GM18508 (cell line): ENCODE measurements at regions not wholly inside any gene's neighbourhood (a gene's known extent, or its start where the extent isn't known, plus 50 kb on each side); places are given as distances from the start of the nearest gene placed in this dataset.
A peak's percentile ranks its signal among the peaks of the same experiment; 100 is the strongest.
"Not testable (repeated sequence)": the region's sequence is repeated elsewhere in the genome, so short reads cannot be mapped to it uniquely, and the experiment has no call there.

Experiments used
- ATAC-seq: cut with Tn5 transposase; IDR thresholded peaks from one replicate; pipeline ENCODE4 v1.9.1; 2021; ENCODE audit warnings: moderate number of reproducible peaks; ENCODE audit not compliant: insufficient read depth, unreplicated experiment

GRCh38 chr13:59304596-59304995 lies 859.1 kb downstream of the DIAPH3 start:
- no peak for ATAC-seq

DNA sequence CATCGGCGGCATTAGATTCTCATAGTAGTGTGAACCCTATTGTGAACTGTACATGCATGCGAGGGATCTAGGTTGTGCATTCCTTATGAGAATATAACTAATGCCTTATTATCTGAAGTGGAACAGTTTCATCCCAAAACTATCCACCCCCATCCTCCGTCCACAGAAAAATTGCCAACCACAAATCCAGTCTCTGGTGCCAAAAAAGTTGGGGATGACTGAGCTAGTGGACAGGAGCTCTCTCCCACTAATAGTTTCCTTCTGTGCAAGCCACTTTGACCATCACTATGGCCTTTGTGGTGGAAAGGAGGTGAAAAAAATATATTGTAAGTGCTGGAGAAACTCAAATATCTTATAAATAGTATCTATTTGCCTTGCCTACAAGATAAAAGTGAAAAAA lies 857.8 kb downstream of the DIAPH3 start:
- no peak for ATAC-seq

DNA sequence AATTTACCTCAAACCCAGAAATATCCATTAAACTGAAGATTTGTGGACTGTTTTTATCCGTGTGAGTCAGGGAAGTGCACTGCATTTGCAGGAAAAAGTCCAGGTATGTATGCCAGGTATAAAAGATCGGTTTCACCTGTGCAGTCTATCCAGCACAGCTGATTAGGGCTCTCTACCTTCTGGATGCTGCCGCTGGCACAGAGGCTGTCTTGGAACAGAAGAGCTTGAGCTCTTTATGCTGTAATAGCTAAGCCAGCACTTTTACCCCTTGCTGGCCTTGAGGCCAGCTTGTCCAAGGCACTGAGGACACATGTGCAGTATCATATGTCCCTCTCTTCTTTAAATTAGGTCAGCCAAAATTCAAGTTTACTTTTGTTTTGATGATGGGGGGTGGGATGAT lies 851.0 kb downstream of the DIAPH3 start:
- ATAC-seq, result no peak

- ATAC-seq, result no peak
These were observed 845.3 kb downstream of the DIAPH3 start for GRCh38 chr13:59318320-59318930.

DNA sequence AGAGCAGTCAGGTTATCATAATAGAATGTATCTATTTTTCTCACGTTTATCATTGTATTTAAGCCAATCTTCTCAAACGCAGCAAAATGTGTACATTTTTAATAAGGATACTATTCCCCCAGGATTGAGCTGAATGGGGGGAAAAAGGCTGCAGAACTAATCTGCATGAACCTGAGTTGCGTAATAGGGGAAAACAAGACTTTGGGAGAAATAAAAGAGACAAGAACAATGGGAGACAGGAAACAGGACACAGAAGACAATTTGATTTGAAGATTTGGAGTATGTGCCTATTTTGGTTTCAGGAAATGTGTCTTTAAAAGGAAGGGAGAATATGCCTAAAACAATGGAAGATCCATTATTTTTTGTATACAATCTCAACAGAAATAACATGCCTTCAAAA lies 844.5 kb downstream of the DIAPH3 start:
- ATAC-seq, result no peak

DNA sequence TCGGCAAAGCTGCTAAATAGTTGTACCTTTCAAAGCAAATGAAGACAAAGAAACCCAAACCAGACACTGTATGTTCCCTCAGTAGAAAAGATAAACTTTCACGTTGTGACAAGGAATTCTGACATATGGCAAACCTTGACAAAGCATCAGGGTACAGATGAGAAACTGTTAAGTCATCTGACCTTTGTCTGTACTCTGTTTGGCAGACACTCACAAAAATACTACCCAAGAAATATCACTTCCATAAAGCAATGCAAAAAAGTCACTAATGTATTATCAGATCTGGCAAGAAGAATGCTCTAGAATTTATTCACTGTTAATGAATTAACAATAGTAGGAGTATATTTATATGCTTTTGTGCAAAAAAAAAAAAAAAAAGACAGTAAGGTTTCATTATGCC lies 843.7 kb downstream of the DIAPH3 start:
- no peak for ATAC-seq

GRCh38 chr13:59324401-59324800 lies 839.3 kb downstream of the DIAPH3 start:
- not testable (repeated sequence) for ATAC-seq

GRCh38 chr13:59326717-59327116 lies 837.0 kb downstream of the DIAPH3 start:
- ATAC-seq, result no peak

- no peak for ATAC-seq
These were observed 833.0 kb downstream of the DIAPH3 start for GRCh38 chr13:59330764-59331163.

GRCh38 chr13:59332966-59333365 lies 830.8 kb downstream of the DIAPH3 start:
- no peak for ATAC-seq

GRCh38 chr13:59337070-59337469 lies 826.7 kb downstream of the DIAPH3 start:
- no peak for ATAC-seq

DNA sequence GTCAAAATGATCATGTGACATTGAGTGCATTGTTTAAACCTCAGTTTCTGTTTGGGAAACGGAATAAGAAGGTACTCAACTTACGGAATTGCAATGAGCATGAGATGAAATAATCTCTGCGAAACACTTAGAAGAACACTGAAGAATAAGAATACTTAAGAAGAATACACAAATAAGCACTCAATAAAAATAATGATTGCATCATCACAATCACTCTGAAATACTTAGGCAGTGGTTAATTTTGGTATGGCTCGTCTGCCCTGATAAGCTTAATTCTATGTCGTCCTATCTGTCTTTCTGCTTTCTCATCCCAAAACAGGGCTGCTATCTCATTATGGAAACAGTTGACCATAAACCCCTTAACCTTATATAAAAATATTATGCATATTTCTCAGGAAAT lies 823.6 kb downstream of the DIAPH3 start:
- ATAC-seq, result no peak

DNA sequence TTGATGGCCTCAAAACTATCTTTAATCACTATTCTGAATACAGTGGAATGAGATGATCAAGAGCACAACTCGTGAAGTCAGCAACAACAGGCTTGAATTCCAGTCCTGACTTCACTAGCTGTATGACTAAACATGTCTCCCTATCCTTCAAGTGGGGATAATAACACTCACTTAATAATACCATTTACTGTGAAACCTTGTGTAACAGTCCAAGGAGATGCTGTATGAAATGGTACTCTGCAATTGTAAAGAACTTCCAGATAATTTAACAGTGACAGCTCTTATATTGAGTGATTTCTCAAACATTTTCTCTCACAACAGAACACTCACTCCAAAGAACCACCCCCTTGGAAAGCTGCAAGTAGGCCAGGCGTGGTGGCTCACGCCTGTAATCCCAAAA lies 823.1 kb downstream of the DIAPH3 start:
- ATAC-seq, result no peak

GRCh38 chr13:59342400-59342799 lies 821.3 kb downstream of the DIAPH3 start:
- ATAC-seq, result no peak

DNA sequence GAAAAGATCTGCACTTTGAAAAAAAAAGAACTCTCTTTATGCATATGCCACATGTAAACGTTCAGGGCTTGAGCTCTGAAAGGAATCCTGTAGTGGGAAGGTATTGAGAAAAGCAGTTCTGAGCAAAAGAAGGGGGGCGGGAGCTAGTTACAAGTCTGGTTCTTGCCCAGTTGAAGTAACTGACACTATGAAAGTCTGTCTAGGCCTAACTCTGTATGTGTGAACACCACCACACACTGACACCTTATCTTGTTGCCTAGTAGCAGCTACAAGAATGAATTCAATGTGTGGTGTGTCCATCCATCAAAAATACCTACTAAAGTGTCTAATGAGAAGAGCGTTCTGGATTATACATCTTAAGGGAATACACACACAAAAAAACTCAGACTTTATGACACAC lies 820.6 kb downstream of the DIAPH3 start:
- ATAC-seq, result no peak

- no peak for ATAC-seq
These were observed 819.5 kb downstream of the DIAPH3 start for GRCh38 chr13:59343993-59344822.

GRCh38 chr13:59345311-59345710 lies 818.4 kb downstream of the DIAPH3 start:
- ATAC-seq, result no peak

- no peak for ATAC-seq
These were observed 816.6 kb downstream of the DIAPH3 start for GRCh38 chr13:59346999-59347723.

- no peak for ATAC-seq
These were observed 815.1 kb downstream of the DIAPH3 start for GRCh38 chr13:59348617-59349016.

DNA sequence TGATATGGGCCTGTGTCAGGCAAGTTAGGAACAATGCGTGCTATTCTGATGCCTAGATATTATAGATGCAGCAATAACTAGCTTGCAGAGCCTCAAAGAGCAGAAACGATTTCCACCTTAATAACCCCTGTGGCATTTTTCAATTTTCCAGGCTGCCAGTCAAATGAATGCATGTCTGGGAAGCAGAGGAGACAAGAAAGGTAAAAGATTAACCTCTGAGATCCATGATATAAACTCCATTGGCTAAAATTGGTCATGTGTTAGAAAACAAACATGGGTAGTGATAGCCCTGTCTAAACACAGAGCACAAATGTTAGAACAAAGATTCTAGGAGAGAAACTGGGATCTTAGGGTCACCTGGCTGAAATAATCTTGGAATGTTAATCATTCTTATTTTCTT lies 811.1 kb downstream of the DIAPH3 start:
- no peak for ATAC-seq

DNA sequence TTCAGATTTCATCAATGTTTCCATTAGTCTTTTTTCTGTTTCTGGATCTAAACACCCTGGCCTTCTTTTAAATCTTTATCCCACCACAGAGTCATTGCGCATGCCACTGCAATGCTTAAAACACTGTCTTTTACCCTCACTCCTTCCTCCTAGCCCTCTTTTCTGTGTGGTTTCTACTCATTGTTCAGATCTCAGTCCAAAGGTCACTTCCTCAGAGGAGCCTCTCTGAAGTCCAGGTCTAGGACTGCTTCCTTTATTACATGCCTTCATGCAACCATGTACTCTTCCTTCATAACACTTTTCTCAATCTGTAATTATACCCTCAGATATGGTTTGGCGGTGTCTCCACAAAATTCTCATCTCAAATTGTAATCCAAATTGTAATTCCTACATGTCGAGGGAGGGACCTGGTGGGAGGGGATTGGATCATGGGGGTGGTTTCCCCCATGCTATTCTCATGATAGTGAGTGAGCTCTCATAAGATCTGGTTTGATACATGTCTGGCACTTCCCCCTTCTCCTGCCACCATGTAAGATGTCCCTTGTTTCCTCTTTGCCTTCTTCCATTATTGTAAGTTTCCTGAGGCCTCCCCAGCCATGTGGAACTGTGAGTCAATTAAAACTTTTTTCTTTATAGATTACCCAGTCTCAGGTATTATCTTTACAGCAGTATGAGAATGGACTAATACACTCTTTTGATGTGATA lies 808.9 kb downstream of the DIAPH3 start:
- ATAC-seq, result peak; percentile 73
